ENCODE measurements at regions not wholly inside any gene's neighbourhood (a gene's known extent, or its start where the extent isn't known, plus 50 kb on each side); places are given as distances from the start of the nearest gene placed in this dataset.

- TF ChIP-seq EZH2 (IDR thresholded peaks at IDR 0.05; ENCODE audit: insufficient read depth, poor library complexity, severe bottlenecking) (no peak), EZH2phosphoT487 (IDR thresholded peaks at IDR 0.05; ENCODE audit: insufficient read depth, low read depth) (no peak)
These were observed 219.7 kb downstream of the TMEM121 start for GRCh38 chr14:105746124-105746514.
